SK-N-SH (cell line): ENCODE measurements at regions not wholly inside any gene's neighbourhood (a gene's known extent, or its start where the extent isn't known, plus 50 kb on each side); places are given as distances from the start of the nearest gene placed in this dataset.

Source experiments
- CTCF ChIP-seq: fragments of 200-600 bp; sonication (generic); IDR thresholded peaks from 2 replicates; pipeline ENCODE4 v1.6.1; 2017; ENCODE audit warnings: antibody characterized with exemption, mild to moderate bottlenecking, moderate library complexity
- EP300 ChIP-seq, 2 experiments: IDR thresholded peaks; 2 replicates each; pipeline versions ENCODE4 v1.4.0 to v1.6.1; 2012; ENCODE audit warnings: borderline replicate concordance in 1 of 2, low read depth in 1 of 2, low read length in 1 of 2
- FOXM1 ChIP-seq: IDR thresholded peaks from 2 replicates; pipeline ENCODE4 v1.4.0; 2012; ENCODE audit warnings: low read depth, mild to moderate bottlenecking
- POLR2AphosphoS5 ChIP-seq: IDR thresholded peaks from 2 replicates; pipeline ENCODE4 v1.6.1; 2012; ENCODE audit warnings: low read depth, low read length
- RAD21 ChIP-seq: IDR thresholded peaks from 2 replicates; pipeline ENCODE4 v1.6.1; 2012; ENCODE audit warnings: mild to moderate bottlenecking, low read length
- RCOR1 ChIP-seq: fragments of 150-350 bp; IDR thresholded peaks from 2 replicates; pipeline ENCODE4 v1.6.1; 2017; ENCODE audit warnings: antibody characterized with exemption, low read length
- RFX5 ChIP-seq: IDR thresholded peaks from 2 replicates; pipeline ENCODE4 v1.6.1; 2012; ENCODE audit warnings: mild to moderate bottlenecking, improper control_type of control experiment, low read length
- SMC3 ChIP-seq: IDR thresholded peaks from 2 replicates; pipeline ENCODE4 v1.6.1; 2012; ENCODE audit warnings: low read depth, low read length, improper control_type of control experiment
- TAF1 ChIP-seq: IDR thresholded peaks from 2 replicates; pipeline ENCODE4 v1.6.1; 2012; ENCODE audit warnings: low read depth, mild to moderate bottlenecking, low read length, moderate library complexity, borderline replicate concordance
- TEAD4 ChIP-seq: IDR thresholded peaks from 2 replicates; pipeline ENCODE4 v1.4.0; 2012; ENCODE audit warnings: mild to moderate bottlenecking, borderline replicate concordance; ENCODE audit not compliant: insufficient read depth

- TF ChIP-seq RCOR1 (no peak), CTCF (no peak), FOXM1 (no peak), RFX5 (no peak), RAD21 (no peak), TEAD4 (no peak), TAF1 (no peak), SMC3 (no peak), POLR2AphosphoS5 (no peak), EP300 (IDR thresholded peaks at IDR 0.05; ENCODE audit: borderline replicate concordance in 1 of 2, low read depth in 1 of 2, low read length in 1 of 2) (no peak)
These were observed 396.2 kb upstream of the XYLT1 start for GRCh38 chr16:17866996-17867395.
